GM12873 (cell line): ENCODE measurements at regions not wholly inside any gene's neighbourhood (a gene's known extent, or its start where the extent isn't known, plus 50 kb on each side); places are given as distances from the start of the nearest gene placed in this dataset.

Experiments
- CTCF ChIP-seq: IDR thresholded peaks from 2 replicates; pipeline ENCODE4 v1.5.1; 2012; ENCODE audit warnings: low read depth, mild to moderate bottlenecking, moderate library complexity, low read length, control low read depth; ENCODE audit not compliant: insufficient read depth; ENCODE audit errors: missing control alignments

GRCh38 chr11:104370478-104370877 lies 206.5 kb upstream of the PDGFD start:
- TF ChIP-seq CTCF: no peak

- no peak for TF ChIP-seq CTCF
These were observed 205.8 kb upstream of the PDGFD start for GRCh38 chr11:104369761-104370160.

GRCh38 chr11:104366321-104366734 lies 202.4 kb upstream of the PDGFD start:
- no peak for TF ChIP-seq CTCF

GRCh38 chr11:104365676-104366075 lies 201.7 kb upstream of the PDGFD start:
- no peak for TF ChIP-seq CTCF

- TF ChIP-seq CTCF: no peak
These were observed 198.0 kb upstream of the PDGFD start for GRCh38 chr11:104361975-104362374.

- TF ChIP-seq CTCF: no peak
These were observed 188.1 kb upstream of the PDGFD start for GRCh38 chr11:104352036-104352435.

- peak; percentile 49 for TF ChIP-seq CTCF
These were observed 179.6 kb upstream of the PDGFD start for GRCh38 chr11:104343578-104343977.

- no peak for TF ChIP-seq CTCF
These were observed 176.6 kb upstream of the PDGFD start for GRCh38 chr11:104340590-104340989.
